ENCODE measurements at regions not wholly inside any gene's neighbourhood (a gene's known extent, or its start where the extent isn't known, plus 50 kb on each side); places are given as distances from the start of the nearest gene placed in this dataset.

- no peak for TF ChIP-seq CTCF (IDR thresholded peaks at IDR 0.05; ENCODE audit: low read depth, low read length, missing input control)
- TF ChIP-seq HNF4G (IDR thresholded peaks at IDR 0.05) = no peak
- TF ChIP-seq GABPA (IDR thresholded peaks at IDR 0.05 in 1 of 2, conservative IDR thresholded peaks at IDR 0.05 in 1 of 2) = no peak
- TF ChIP-seq MAX (IDR thresholded peaks at IDR 0.05) = no peak
- TF ChIP-seq SP1 (IDR thresholded peaks at IDR 0.05) = no peak
- TF ChIP-seq NR2F2 (IDR thresholded peaks at IDR 0.05) = no peak
- TF ChIP-seq REST (IDR thresholded peaks at IDR 0.05) = no peak
- no peak for TF ChIP-seq JUND (IDR thresholded peaks at IDR 0.05)
- TF ChIP-seq, protein P1, sequence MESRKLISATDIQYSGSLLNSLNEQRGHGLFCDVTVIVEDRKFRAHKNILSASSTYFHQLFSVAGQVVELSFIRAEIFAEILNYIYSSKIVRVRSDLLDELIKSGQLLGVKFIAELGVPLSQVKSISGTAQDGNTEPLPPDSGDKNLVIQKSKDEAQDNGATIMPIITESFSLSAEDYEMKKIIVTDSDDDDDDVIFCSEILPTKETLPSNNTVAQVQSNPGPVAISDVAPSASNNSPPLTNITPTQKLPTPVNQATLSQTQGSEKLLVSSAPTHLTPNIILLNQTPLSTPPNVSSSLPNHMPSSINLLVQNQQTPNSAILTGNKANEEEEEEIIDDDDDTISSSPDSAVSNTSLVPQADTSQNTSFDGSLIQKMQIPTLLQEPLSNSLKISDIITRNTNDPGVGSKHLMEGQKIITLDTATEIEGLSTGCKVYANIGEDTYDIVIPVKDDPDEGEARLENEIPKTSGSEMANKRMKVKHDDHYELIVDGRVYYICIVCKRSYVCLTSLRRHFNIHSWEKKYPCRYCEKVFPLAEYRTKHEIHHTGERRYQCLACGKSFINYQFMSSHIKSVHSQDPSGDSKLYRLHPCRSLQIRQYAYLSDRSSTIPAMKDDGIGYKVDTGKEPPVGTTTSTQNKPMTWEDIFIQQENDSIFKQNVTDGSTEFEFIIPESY (IDR thresholded peaks at IDR 0.05) = no peak
- TF ChIP-seq FOXA1 (IDR thresholded peaks at IDR 0.05) = no peak
- TF ChIP-seq YY1 (IDR thresholded peaks at IDR 0.05) = no peak
- no peak for TF ChIP-seq FOXA2 (IDR thresholded peaks at IDR 0.05)
These were observed 282.1 kb downstream of the GRIA2 start for GRCh38 chr4:157502656-157503055.
